ENCODE measurements at regions not wholly inside any gene's neighbourhood (a gene's known extent, or its start where the extent isn't known, plus 50 kb on each side); places are given as distances from the start of the nearest gene placed in this dataset.

DNA sequence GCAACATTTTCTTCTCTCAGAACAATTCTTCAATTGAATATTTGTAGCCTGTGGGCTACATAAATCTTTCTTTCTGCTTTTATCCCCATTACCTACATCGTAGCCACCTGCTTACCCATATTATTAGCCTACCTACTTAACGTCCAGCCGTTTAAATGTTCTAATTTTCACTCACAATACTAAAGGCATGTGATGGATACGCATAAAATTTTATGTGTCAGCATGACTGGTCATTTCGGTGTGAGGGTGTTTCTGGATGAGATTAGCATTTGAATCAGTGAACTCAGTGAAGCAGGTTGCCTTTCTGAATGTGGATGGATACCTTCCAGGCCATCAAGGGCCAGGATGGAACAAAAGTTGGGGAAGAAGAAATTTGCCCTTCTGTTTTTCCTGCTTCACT lies 1722.5 kb upstream of the ACO1 start:
- TF ChIP-seq, protein P1, sequence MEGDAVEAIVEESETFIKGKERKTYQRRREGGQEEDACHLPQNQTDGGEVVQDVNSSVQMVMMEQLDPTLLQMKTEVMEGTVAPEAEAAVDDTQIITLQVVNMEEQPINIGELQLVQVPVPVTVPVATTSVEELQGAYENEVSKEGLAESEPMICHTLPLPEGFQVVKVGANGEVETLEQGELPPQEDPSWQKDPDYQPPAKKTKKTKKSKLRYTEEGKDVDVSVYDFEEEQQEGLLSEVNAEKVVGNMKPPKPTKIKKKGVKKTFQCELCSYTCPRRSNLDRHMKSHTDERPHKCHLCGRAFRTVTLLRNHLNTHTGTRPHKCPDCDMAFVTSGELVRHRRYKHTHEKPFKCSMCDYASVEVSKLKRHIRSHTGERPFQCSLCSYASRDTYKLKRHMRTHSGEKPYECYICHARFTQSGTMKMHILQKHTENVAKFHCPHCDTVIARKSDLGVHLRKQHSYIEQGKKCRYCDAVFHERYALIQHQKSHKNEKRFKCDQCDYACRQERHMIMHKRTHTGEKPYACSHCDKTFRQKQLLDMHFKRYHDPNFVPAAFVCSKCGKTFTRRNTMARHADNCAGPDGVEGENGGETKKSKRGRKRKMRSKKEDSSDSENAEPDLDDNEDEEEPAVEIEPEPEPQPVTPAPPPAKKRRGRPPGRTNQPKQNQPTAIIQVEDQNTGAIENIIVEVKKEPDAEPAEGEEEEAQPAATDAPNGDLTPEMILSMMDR (IDR thresholded peaks at IDR 0.05; ENCODE audit: low read depth, low read length), result no peak
- TF ChIP-seq EZH2phosphoT487 (IDR thresholded peaks at IDR 0.05; ENCODE audit: low read depth), result no peak
